ENCODE measurements at regions not wholly inside any gene's neighbourhood (a gene's known extent, or its start where the extent isn't known, plus 50 kb on each side); places are given as distances from the start of the nearest gene placed in this dataset.

- DNase-seq, result no peak
These were observed 62.5 kb upstream of the NRP1 start for GRCh38 chr10:33396938-33397337.

- no peak for DNase-seq
These were observed 61.8 kb upstream of the NRP1 start for GRCh38 chr10:33396279-33396678.

- no peak for DNase-seq
These were observed 60.7 kb upstream of the NRP1 start for GRCh38 chr10:33395201-33395600.

- no peak for DNase-seq
These were observed 58.2 kb upstream of the NRP1 start for GRCh38 chr10:33392706-33393105.

GRCh38 chr10:33391611-33392465, 57.4 kb upstream of the NRP1 start:
- DNase-seq, result no peak

- DNase-seq, result no peak
These were observed 55.6 kb upstream of the NRP1 start for GRCh38 chr10:33390046-33390445.

- no peak for DNase-seq
These were observed 54.3 kb upstream of the NRP1 start for GRCh38 chr10:33388785-33389184.

GRCh38 chr10:33388382-33388781, 53.9 kb upstream of the NRP1 start:
- no peak for DNase-seq

- no peak for DNase-seq
These were observed 53.3 kb upstream of the NRP1 start for GRCh38 chr10:33387720-33388119.

GRCh38 chr10:33386926-33387325, 52.5 kb upstream of the NRP1 start:
- DNase-seq, result no peak

- DNase-seq, result no peak
These were observed 51.2 kb upstream of the NRP1 start for GRCh38 chr10:33385686-33386085.

GRCh38 chr10:33385015-33385414, 50.5 kb upstream of the NRP1 start:
- no peak for DNase-seq
